ENCODE measurements at regions not wholly inside any gene's neighbourhood (a gene's known extent, or its start where the extent isn't known, plus 50 kb on each side); places are given as distances from the start of the nearest gene placed in this dataset.
"Not testable (repeated sequence)": the region's sequence is repeated elsewhere in the genome, so short reads cannot be mapped to it uniquely, and the experiment has no call there.

DNA sequence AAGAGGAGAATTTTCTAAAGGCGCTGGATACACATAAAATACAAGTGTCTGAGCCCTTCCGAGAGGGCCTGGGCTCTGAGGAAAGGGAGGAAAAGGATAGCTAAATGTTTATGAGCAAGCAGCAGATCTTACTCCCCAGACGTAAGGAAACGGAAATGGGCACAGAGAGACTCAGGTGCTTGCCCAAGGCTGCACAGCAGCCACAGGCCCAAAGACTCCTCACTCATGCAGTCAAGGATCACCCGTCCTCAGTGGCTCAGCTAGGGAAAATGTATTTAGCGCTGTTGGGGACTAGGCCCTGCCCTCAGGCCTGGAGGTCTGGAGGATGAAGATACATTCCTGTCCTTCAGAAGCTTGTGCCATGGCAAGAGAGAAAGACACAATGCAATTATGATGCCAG, 107.2 kb upstream of the SYT13 start:
- TF ChIP-seq, protein P1, sequence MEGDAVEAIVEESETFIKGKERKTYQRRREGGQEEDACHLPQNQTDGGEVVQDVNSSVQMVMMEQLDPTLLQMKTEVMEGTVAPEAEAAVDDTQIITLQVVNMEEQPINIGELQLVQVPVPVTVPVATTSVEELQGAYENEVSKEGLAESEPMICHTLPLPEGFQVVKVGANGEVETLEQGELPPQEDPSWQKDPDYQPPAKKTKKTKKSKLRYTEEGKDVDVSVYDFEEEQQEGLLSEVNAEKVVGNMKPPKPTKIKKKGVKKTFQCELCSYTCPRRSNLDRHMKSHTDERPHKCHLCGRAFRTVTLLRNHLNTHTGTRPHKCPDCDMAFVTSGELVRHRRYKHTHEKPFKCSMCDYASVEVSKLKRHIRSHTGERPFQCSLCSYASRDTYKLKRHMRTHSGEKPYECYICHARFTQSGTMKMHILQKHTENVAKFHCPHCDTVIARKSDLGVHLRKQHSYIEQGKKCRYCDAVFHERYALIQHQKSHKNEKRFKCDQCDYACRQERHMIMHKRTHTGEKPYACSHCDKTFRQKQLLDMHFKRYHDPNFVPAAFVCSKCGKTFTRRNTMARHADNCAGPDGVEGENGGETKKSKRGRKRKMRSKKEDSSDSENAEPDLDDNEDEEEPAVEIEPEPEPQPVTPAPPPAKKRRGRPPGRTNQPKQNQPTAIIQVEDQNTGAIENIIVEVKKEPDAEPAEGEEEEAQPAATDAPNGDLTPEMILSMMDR (IDR thresholded peaks at IDR 0.05; ENCODE audit: insufficient read depth, low read length, poor library complexity, severe bottlenecking): no peak
- H3K4me3 ChIP-seq (ENCODE audit: low read depth, low read length): no peak overlapping the region
- no peak for DNase-seq (ENCODE audit: low read depth)
- no peaks in the 10 kb centered on the region for H3K36me3 ChIP-seq (ENCODE audit: control insufficient read depth, insufficient read depth, low read length)
- no peaks in the 10 kb centered on the region for H3K27me3 ChIP-seq (ENCODE audit: control insufficient read depth, insufficient read depth, low read length)

GRCh38 chr11:45392591-45393091, 106.5 kb upstream of the SYT13 start:
- Histone ChIP-seq H3K36me3 (ENCODE audit: control insufficient read depth, insufficient read depth, low read length) (no peaks in the 10 kb centered on the region), H3K27me3 (ENCODE audit: control insufficient read depth, insufficient read depth, low read length) (no peaks in the 10 kb centered on the region), H3K4me3 (ENCODE audit: low read depth, low read length) (no peak overlapping the region)
- no peak for DNase-seq (ENCODE audit: low read depth)
- TF ChIP-seq, protein P1 (IDR thresholded peaks at IDR 0.05; ENCODE audit: insufficient read depth, low read length, poor library complexity, severe bottlenecking): no peak

- DNase-seq (ENCODE audit: low read depth): no peak
- TF ChIP-seq, protein P1 (IDR thresholded peaks at IDR 0.05; ENCODE audit: insufficient read depth, low read length, poor library complexity, severe bottlenecking): no peak
- Histone ChIP-seq H3K4me3 (ENCODE audit: low read depth, low read length) (no peak overlapping the region), H3K27me3 (ENCODE audit: control insufficient read depth, insufficient read depth, low read length) (no peaks in the 10 kb centered on the region), H3K36me3 (ENCODE audit: control insufficient read depth, insufficient read depth, low read length) (no peaks in the 10 kb centered on the region)
Observed at GRCh38 chr11:45392154-45392553, 106.0 kb upstream of the SYT13 start.

DNA sequence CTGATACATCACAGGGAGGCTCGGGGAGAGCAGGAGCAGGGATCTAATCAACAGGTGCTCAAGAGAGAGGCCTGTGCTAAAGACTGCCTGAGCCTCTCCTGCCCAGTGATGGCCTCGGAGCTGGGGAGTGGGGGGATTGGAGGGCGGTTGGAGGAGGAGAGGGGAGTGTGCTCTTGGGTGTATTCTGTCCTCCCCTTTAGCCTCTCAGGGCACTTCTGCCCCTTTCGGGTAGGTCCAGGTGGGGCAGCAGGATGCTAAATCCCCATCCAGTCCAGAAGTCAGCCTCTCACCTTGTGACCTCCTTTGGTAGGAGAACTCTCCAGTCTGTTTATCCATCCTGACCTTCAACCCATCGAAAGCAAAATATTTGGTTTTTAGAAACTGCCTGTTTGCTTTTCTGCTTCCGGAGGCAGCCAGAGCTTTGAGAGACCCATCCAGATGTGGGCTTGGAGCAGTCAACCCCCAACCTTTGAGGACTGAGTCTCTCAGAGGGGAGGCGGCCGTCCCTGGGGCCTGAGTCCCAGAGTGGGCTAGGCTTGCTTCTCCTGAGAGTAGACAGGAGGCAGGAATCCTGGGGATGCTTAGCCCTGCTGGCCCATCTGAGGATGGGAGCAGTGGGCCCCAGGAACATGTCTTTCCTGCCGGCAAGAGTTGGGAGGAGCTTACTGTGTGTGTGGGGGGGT, 105.2 kb upstream of the SYT13 start:
- Histone ChIP-seq H3K36me3 (ENCODE audit: control insufficient read depth, insufficient read depth, low read length) (no peaks in the 10 kb centered on the region), H3K4me3 (ENCODE audit: low read depth, low read length) (no peak overlapping the region), H3K27me3 (ENCODE audit: control insufficient read depth, insufficient read depth, low read length) (no peaks in the 10 kb centered on the region)
- TF ChIP-seq, protein P1 (IDR thresholded peaks at IDR 0.05; ENCODE audit: insufficient read depth, low read length, poor library complexity, severe bottlenecking): no peak
- no peak for DNase-seq (ENCODE audit: low read depth)

- no peak for DNase-seq (ENCODE audit: low read depth)
- Histone ChIP-seq H3K27me3 (ENCODE audit: control insufficient read depth, insufficient read depth, low read length) (no peaks in the 10 kb centered on the region), H3K36me3 (ENCODE audit: control insufficient read depth, insufficient read depth, low read length) (no peaks in the 10 kb centered on the region), H3K4me3 (ENCODE audit: low read depth, low read length) (no peak overlapping the region)
- TF ChIP-seq, protein P1 (IDR thresholded peaks at IDR 0.05; ENCODE audit: insufficient read depth, low read length, poor library complexity, severe bottlenecking): no peak
Observed at GRCh38 chr11:45390407-45390806, 104.3 kb upstream of the SYT13 start.

DNA sequence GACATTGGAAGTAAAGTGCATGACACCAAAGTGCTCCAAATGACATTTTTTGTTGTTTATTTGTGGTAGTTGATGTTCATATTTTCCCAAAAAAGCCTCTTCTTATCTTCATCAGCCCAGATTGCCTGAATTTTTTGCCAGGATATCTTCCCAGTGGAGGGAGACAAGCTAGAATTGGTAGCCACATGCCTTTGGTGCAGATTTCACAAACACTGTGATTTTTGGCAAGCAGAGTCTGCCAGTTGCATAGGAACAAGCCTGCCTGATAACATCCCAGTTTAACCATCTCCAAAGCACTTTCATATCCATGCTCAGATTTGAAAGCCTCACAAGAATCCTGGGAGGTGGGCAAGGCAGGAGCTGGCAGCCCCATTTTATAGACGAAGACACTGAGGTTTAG, 102.3 kb upstream of the SYT13 start:
- H3K27me3 ChIP-seq (ENCODE audit: control insufficient read depth, insufficient read depth, low read length): peaks cover 6% of the 10 kb centered on the region
- no peak for DNase-seq (ENCODE audit: low read depth)
- TF ChIP-seq, protein P1 (IDR thresholded peaks at IDR 0.05; ENCODE audit: insufficient read depth, low read length, poor library complexity, severe bottlenecking): no peak

GRCh38 chr11:45387885-45388284, 101.7 kb upstream of the SYT13 start:
- not testable (repeated sequence) for H3K4me3 ChIP-seq (ENCODE audit: low read depth, low read length); H3K27me3 ChIP-seq (ENCODE audit: control insufficient read depth, insufficient read depth, low read length); DNase-seq (ENCODE audit: low read depth); H3K36me3 ChIP-seq (ENCODE audit: control insufficient read depth, insufficient read depth, low read length)

More for the DNA sequence above, 102.3 kb upstream of the SYT13 start:
- no peaks in the 10 kb centered on the region for H3K36me3 ChIP-seq (ENCODE audit: control insufficient read depth, insufficient read depth, low read length)
- no peak overlapping the region for H3K4me3 ChIP-seq (ENCODE audit: low read depth, low read length)
